ENCODE measurements at regions not wholly inside any gene's neighbourhood (a gene's known extent, or its start where the extent isn't known, plus 50 kb on each side); places are given as distances from the start of the nearest gene placed in this dataset.
A peak's percentile ranks its signal among the peaks of the same experiment; 100 is the strongest.

- H3K4me3 ChIP-seq, result no peak overlapping the region
- H3K27ac ChIP-seq, result peak overlapping the region in 3 of 4 donors; percentile 30 to 66 (median 43)
- no peaks in the 10 kb centered on the region for H3K36me3 ChIP-seq
- intact Hi-C loops (cut with DNase I; ENCODE audit: low total_unique reads) (no loop called here), in situ Hi-C loops (cut with MboI; ENCODE audit: low sequenced_read_pairs in 4 of 4) (no loop called here)
- H3K4me1 ChIP-seq, result no peaks in the 10 kb centered on the region
- no peak for TF ChIP-seq CTCF (IDR thresholded peaks at IDR 0.05 in 4 of 5, conservative IDR thresholded peaks at IDR 0.05 in 1 of 5)
- TF ChIP-seq POLR2A (IDR thresholded peaks at IDR 0.05), result peak in 1 of 2 donors; percentile 11
- H3K27me3 ChIP-seq, result no peaks in the 10 kb centered on the region
- ATAC-seq, result peak; percentile 53 to 79
- peak in 1 of 2 donors; percentile 34 for DNase-seq
- H3K9me3 ChIP-seq, result no peaks in the 10 kb centered on the region
Measured at GRCh38 chr2:8514796-8515758, 166.8 kb upstream of the ID2 start.

DNA sequence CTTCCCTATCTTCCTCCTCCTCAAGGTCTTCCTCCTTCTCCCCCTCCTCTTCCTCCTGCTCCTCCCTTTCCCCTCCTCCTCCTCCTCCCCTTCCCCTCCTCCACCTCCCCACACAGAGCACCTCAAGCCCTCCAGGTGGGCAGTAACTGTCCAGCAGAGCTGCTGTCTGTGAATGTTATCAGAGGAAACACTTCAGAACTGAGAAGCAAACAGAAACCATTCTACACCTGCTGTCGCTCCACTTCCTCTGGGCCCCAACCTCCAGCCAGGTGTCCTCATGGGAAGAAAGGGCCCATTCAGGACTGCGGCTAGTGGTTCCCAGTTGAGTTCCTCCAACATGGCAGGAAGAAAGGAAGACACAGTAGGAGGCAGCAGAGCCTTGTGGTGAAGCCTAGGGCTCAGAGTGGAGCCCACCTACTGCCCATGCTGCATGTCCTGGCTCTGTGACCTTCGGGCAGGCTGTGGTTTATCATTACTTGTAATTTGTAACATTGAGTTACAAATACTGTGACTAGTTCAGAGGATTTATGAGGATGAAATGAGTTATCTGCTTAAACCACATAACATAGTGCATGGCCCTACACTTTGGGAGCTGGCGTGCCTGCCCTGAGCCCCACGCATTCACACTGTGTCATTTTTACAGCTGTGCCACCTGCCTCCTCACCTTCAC is 165.9 kb upstream of the ID2 start:
- no peak for DNase-seq
- in situ Hi-C loops (cut with MboI; ENCODE audit: low sequenced_read_pairs in 4 of 4) (no loop called here), intact Hi-C loops (cut with DNase I; ENCODE audit: low total_unique reads) (no loop called here)
- Histone ChIP-seq H3K27ac (peak overlapping the region in 3 of 4 donors; percentile 11 to 68 (median 66)), H3K27me3 (no peaks in the 10 kb centered on the region), H3K4me1 (no peaks in the 10 kb centered on the region), H3K36me3 (no peaks in the 10 kb centered on the region), H3K9me3 (no peaks in the 10 kb centered on the region), H3K4me3 (no peak overlapping the region)
- TF ChIP-seq CTCF (IDR thresholded peaks at IDR 0.05 in 4 of 5, conservative IDR thresholded peaks at IDR 0.05 in 1 of 5), result no peak
- TF ChIP-seq POLR2A (IDR thresholded peaks at IDR 0.05), result no peak
- ATAC-seq, result no peak

- TF ChIP-seq CTCF (IDR thresholded peaks at IDR 0.05 in 4 of 5, conservative IDR thresholded peaks at IDR 0.05 in 1 of 5) (no peak), POLR2A (IDR thresholded peaks at IDR 0.05) (no peak)
- no peaks in the 10 kb centered on the region for H3K4me1 ChIP-seq
- H3K36me3 ChIP-seq, result no peaks in the 10 kb centered on the region
- in situ Hi-C loops (cut with MboI; ENCODE audit: low sequenced_read_pairs in 4 of 4) (no loop called here), intact Hi-C loops (cut with DNase I; ENCODE audit: low total_unique reads) (no loop called here)
- H3K4me3 ChIP-seq, result no peak overlapping the region
- H3K9me3 ChIP-seq, result no peaks in the 10 kb centered on the region
- no peak for ATAC-seq
- H3K27ac ChIP-seq, result no peak overlapping the region
- no peaks in the 10 kb centered on the region for H3K27me3 ChIP-seq
- DNase-seq, result no peak
Measured at GRCh38 chr2:8517850-8518498, 163.9 kb upstream of the ID2 start.

DNA sequence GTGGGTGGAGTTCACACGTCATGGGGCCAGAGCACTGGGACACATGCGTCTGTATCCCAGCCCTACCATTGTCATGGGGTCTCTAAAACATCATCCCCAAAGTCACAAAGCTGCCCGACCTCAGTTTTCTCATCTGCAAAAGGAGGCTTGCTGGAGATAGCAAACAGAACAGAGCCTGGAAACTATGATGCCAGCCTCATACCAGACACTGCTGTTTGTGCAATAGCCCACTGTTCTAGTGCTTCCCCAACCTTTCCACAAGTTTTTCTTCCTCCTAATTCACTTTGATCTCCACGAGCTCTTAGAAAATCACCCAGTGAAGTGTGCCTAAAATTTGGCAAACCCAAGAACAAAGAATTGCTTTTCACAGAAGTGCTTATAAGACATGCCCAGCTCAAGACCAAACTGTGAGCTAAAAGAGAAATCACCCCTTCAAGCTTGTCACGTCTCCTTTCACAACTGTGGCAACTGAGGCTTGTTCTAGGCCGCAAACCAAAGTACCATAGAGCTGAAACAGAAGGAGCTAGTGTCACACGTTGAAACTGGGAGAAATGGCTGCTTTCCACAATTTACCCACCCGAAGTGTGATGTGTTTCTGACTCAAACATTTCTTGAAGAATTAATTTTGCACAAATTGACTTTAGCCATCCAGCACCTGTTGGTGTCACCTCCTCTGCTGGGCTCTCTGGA is 162.7 kb upstream of the ID2 start:
- in situ Hi-C loops (cut with MboI; ENCODE audit: low sequenced_read_pairs in 4 of 4), result no loop called here
- no peak overlapping the region for H3K27ac ChIP-seq

More for the DNA sequence above, 162.7 kb upstream of the ID2 start:
- Histone ChIP-seq H3K4me1 (no peaks in the 10 kb centered on the region), H3K27me3 (no peaks in the 10 kb centered on the region), H3K36me3 (no peaks in the 10 kb centered on the region), H3K4me3 (no peak overlapping the region), H3K9me3 (no peaks in the 10 kb centered on the region)
- DNase-seq (no peak), ATAC-seq (no peak)
- intact Hi-C loops (cut with DNase I; ENCODE audit: low total_unique reads), result no loop called here
- TF ChIP-seq CTCF (IDR thresholded peaks at IDR 0.05 in 4 of 5, conservative IDR thresholded peaks at IDR 0.05 in 1 of 5) (no peak), POLR2A (IDR thresholded peaks at IDR 0.05) (no peak)
